ENCODE measurements at regions not wholly inside any gene's neighbourhood (a gene's known extent, or its start where the extent isn't known, plus 50 kb on each side); places are given as distances from the start of the nearest gene placed in this dataset.

DNA sequence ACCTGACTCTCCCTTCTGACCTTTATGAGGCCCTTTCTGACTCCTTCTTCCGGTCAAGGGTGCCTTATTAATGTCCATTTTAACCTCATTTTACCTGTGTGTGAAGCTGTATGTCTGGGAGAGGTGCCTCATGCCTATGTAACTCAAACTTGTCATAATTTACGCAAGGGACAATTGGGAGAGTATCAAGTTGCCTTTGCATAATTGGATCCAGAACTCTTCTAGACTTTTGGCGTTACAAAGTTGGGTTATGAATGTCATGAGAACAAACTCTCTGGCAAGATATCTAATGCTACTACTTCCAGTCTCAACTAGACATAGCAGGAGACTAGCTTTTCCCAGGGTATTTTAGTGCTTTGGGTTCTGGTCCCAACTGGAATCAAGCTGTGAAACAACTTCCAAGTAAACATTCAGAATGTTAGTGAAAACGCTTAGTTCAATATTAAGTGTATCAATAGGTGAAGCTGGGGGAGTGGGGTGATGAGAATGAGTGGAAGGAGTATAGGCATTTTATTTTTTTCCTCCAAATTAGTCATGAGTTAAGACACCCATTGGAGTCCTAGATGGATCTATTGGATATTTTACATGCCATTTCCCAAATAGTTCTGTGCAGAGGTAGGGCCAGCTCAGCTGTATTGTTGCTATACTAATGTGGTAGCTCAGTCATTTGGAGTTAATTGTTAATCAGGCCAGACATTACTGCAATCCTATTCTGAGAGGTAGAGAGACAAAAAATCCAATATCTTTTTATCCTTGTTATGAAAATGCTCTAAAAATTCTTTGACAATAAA, 159.9 kb downstream of the TFAP2B start:
- dilution Hi-C loops (cut with MboI; ENCODE audit: extremely low pct_ligation_motif_present, low sequenced_read_pairs) = no loop called here
- no peak for DNase-seq (ENCODE audit: low read depth, low spot score)

DNA sequence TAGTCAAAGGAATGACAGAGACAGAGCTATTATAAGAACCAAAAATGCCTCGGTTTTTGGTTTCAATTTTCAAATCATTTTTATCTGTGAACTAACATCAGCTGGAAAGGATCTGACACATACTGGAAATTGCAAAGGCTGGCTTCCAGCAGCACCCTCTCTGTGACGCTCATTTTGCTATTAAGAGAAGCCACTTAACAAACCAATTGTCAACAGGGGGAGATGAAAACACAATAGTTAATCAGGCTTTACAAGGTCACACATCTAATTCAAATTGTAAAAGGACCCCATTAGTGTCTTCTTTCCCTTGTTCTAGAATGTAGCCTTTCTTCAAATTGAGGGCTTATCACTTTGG, 160.5 kb downstream of the TFAP2B start:
- Histone ChIP-seq H3K79me2 (ENCODE audit: control insufficient read depth, insufficient read depth, low read length) (no peaks in the 10 kb centered on the region), H3K9me1 (ENCODE audit: control insufficient read depth, extremely low read depth, insufficient read depth, low read length) (no peaks in the 10 kb centered on the region), H3K9ac (ENCODE audit: control insufficient read depth, extremely low read depth, insufficient read depth, low read length) (no peak overlapping the region), H3K9me3 (ENCODE audit: control insufficient read depth, low read depth, low read length) (no peaks in the 10 kb centered on the region), H4K20me1 (ENCODE audit: control insufficient read depth, extremely low read depth, insufficient read depth, low read length) (no peaks in the 10 kb centered on the region), H3K4me3 (ENCODE audit: control insufficient read depth in 2 of 3, extremely low read depth in 1 of 3, insufficient read depth in 2 of 3, low read depth in 1 of 3, low read length in 3 of 3) (no peak overlapping the region), H3K27me3 (ENCODE audit: control insufficient read depth, extremely low read depth, insufficient read depth, low read length) (no peaks in the 10 kb centered on the region), H3K4me1 (ENCODE audit: control insufficient read depth, extremely low read depth, insufficient read depth, low read length) (no peaks in the 10 kb centered on the region), H3K27ac (ENCODE audit: control insufficient read depth, insufficient read depth, low read length) (no peak overlapping the region), H3K36me3 (ENCODE audit: control insufficient read depth in 2 of 2, extremely low read depth in 1 of 2, insufficient read depth in 2 of 2, low read length in 2 of 2) (no peaks in the 10 kb centered on the region), H2AFZ (ENCODE audit: control insufficient read depth, low read length) (no peak overlapping the region), H3K4me2 (ENCODE audit: control insufficient read depth, extremely low read depth, insufficient read depth, low read depth, low read length) (no peak overlapping the region)
- FAIRE-seq (no peak), DNase-seq (ENCODE audit: low read depth, low spot score) (no peak)
- dilution Hi-C loops (cut with MboI; ENCODE audit: extremely low pct_ligation_motif_present, low sequenced_read_pairs) = no loop called here
- TF ChIP-seq, protein P1, sequence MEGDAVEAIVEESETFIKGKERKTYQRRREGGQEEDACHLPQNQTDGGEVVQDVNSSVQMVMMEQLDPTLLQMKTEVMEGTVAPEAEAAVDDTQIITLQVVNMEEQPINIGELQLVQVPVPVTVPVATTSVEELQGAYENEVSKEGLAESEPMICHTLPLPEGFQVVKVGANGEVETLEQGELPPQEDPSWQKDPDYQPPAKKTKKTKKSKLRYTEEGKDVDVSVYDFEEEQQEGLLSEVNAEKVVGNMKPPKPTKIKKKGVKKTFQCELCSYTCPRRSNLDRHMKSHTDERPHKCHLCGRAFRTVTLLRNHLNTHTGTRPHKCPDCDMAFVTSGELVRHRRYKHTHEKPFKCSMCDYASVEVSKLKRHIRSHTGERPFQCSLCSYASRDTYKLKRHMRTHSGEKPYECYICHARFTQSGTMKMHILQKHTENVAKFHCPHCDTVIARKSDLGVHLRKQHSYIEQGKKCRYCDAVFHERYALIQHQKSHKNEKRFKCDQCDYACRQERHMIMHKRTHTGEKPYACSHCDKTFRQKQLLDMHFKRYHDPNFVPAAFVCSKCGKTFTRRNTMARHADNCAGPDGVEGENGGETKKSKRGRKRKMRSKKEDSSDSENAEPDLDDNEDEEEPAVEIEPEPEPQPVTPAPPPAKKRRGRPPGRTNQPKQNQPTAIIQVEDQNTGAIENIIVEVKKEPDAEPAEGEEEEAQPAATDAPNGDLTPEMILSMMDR (optimal IDR thresholded peaks at IDR 0.05 in 1 of 3, IDR thresholded peaks at IDR 0.05 in 1 of 3, conservative IDR thresholded peaks at IDR 0.05 in 1 of 3; ENCODE audit: extremely low read depth in 1 of 3, insufficient read depth in 2 of 3, low read length in 3 of 3) = no peak
- TF ChIP-seq EZH2 (IDR thresholded peaks at IDR 0.05; ENCODE audit: low read length) = no peak

More for the DNA sequence above, 159.9 kb downstream of the TFAP2B start:
- Histone ChIP-seq H3K4me2 (ENCODE audit: control insufficient read depth, extremely low read depth, insufficient read depth, low read depth, low read length) (no peak overlapping the region), H3K79me2 (ENCODE audit: control insufficient read depth, insufficient read depth, low read length) (no peaks in the 10 kb centered on the region), H3K4me1 (ENCODE audit: control insufficient read depth, extremely low read depth, insufficient read depth, low read length) (no peaks in the 10 kb centered on the region), H4K20me1 (ENCODE audit: control insufficient read depth, extremely low read depth, insufficient read depth, low read length) (no peaks in the 10 kb centered on the region), H3K9ac (ENCODE audit: control insufficient read depth, extremely low read depth, insufficient read depth, low read length) (no peak overlapping the region), H3K27me3 (ENCODE audit: control insufficient read depth, extremely low read depth, insufficient read depth, low read length) (no peaks in the 10 kb centered on the region), H3K9me1 (ENCODE audit: control insufficient read depth, extremely low read depth, insufficient read depth, low read length) (no peaks in the 10 kb centered on the region), H2AFZ (ENCODE audit: control insufficient read depth, low read length) (no peak overlapping the region), H3K36me3 (ENCODE audit: control insufficient read depth in 2 of 2, extremely low read depth in 1 of 2, insufficient read depth in 2 of 2, low read length in 2 of 2) (no peaks in the 10 kb centered on the region), H3K27ac (ENCODE audit: control insufficient read depth, insufficient read depth, low read length) (no peak overlapping the region), H3K9me3 (ENCODE audit: control insufficient read depth, low read depth, low read length) (no peaks in the 10 kb centered on the region), H3K4me3 (ENCODE audit: control insufficient read depth in 2 of 3, extremely low read depth in 1 of 3, insufficient read depth in 2 of 3, low read depth in 1 of 3, low read length in 3 of 3) (no peak overlapping the region)
- FAIRE-seq = no peak
- TF ChIP-seq, protein P1 (optimal IDR thresholded peaks at IDR 0.05 in 1 of 3, IDR thresholded peaks at IDR 0.05 in 1 of 3, conservative IDR thresholded peaks at IDR 0.05 in 1 of 3; ENCODE audit: extremely low read depth in 1 of 3, insufficient read depth in 2 of 3, low read length in 3 of 3) = no peak
- no peak for TF ChIP-seq EZH2 (IDR thresholded peaks at IDR 0.05; ENCODE audit: low read length)

Measured in keratinocyte (primary cell).